ENCODE measurements at regions not wholly inside any gene's neighbourhood (a gene's known extent, or its start where the extent isn't known, plus 50 kb on each side); places are given as distances from the start of the nearest gene placed in this dataset.

- Histone ChIP-seq H3F3A (replicated peaks; ENCODE audit: insufficient read depth) (no peaks in the 10 kb centered on the region), H3K36me3 (replicated peaks in 1 of 2; ENCODE audit: control insufficient read depth in 1 of 2, insufficient read depth in 2 of 2, low read length in 1 of 2) (no peaks in the 10 kb centered on the region), H3K9me3 (no peaks in the 10 kb centered on the region), H3K4me3 (ENCODE audit: low read depth in 2 of 2, low read length in 1 of 2) (no peak overlapping the region), H3K27me3 (ENCODE audit: insufficient read depth) (no peaks in the 10 kb centered on the region), H3K4me1 (ENCODE audit: control insufficient read depth in 1 of 2, insufficient read depth in 2 of 2, low read depth in 1 of 2, low read length in 1 of 2) (no peaks in the 10 kb centered on the region), H3K79me2 (ENCODE audit: insufficient read depth) (no peaks in the 10 kb centered on the region), H3K4me2 (no peak overlapping the region), H3K9me2 (no peaks in the 10 kb centered on the region), H2AFZ (ENCODE audit: low read depth) (no peak overlapping the region), H4K20me1 (ENCODE audit: insufficient read depth) (no peaks in the 10 kb centered on the region), H3K9ac (no peak overlapping the region), H3K27ac (ENCODE audit: low read depth in 2 of 2, low read length in 1 of 2) (no peak overlapping the region)
- POLR2A ChIA-PET = no interaction called here
- no peak for DNase-seq
- 13% methylated on average over 2 of the region's 2 CpGs for whole genome bisulfite sequencing (ENCODE audit: low lambda C conversion rate)
- TF ChIP-seq GABPA (IDR thresholded peaks at IDR 0.05; ENCODE audit: low read depth) (no peak), POLR2AphosphoS5 (IDR thresholded peaks at IDR 0.05; ENCODE audit: low read depth, low read length) (no peak), RFX5 (IDR thresholded peaks at IDR 0.05; ENCODE audit: low read length) (no peak), CTCF (IDR thresholded peaks at IDR 0.05) (no peak), CHD2 (IDR thresholded peaks at IDR 0.05; ENCODE audit: low read length, partially characterized antibody) (no peak), MAX (IDR thresholded peaks at IDR 0.05; ENCODE audit: low read depth) (no peak), FOXM1 (IDR thresholded peaks at IDR 0.05; ENCODE audit: low read depth) (no peak), NRF1 (IDR thresholded peaks at IDR 0.05; ENCODE audit: low read depth, low read length) (no peak), USF2 (IDR thresholded peaks at IDR 0.05; ENCODE audit: borderline replicate concordance, low read depth, low read length) (no peak)
- CTCF ChIA-PET = no interaction called here
Observed at GRCh38 chr13:22152751-22153150, 481.9 kb downstream of the FGF9 start.

- WGBS (ENCODE audit: low lambda C conversion rate) = 29% methylated on average over 3 of the region's 3 CpGs
Observed at GRCh38 chr13:22154041-22154440, 483.2 kb downstream of the FGF9 start.

More at GRCh38 chr13:22154041-22154440, 483.2 kb downstream of the FGF9 start:
- no peak for DNase-seq
- Histone ChIP-seq H3K79me2 (ENCODE audit: insufficient read depth) (no peaks in the 10 kb centered on the region), H3K4me3 (ENCODE audit: low read depth in 2 of 2, low read length in 1 of 2) (no peak overlapping the region), H3K27me3 (ENCODE audit: insufficient read depth) (no peaks in the 10 kb centered on the region), H3K27ac (ENCODE audit: low read depth in 2 of 2, low read length in 1 of 2) (no peak overlapping the region), H3K9ac (no peak overlapping the region), H3K4me1 (ENCODE audit: control insufficient read depth in 1 of 2, insufficient read depth in 2 of 2, low read depth in 1 of 2, low read length in 1 of 2) (no peaks in the 10 kb centered on the region), H3K9me2 (no peaks in the 10 kb centered on the region), H3K9me3 (no peaks in the 10 kb centered on the region), H4K20me1 (ENCODE audit: insufficient read depth) (no peaks in the 10 kb centered on the region), H3K4me2 (no peak overlapping the region), H3F3A (replicated peaks; ENCODE audit: insufficient read depth) (no peaks in the 10 kb centered on the region), H2AFZ (ENCODE audit: low read depth) (no peak overlapping the region), H3K36me3 (replicated peaks in 1 of 2; ENCODE audit: control insufficient read depth in 1 of 2, insufficient read depth in 2 of 2, low read length in 1 of 2) (no peaks in the 10 kb centered on the region)
- ChIA-PET CTCF (no interaction called here), POLR2A (no interaction called here)
- no peak for TF ChIP-seq CTCF (IDR thresholded peaks at IDR 0.05)
- no peak for TF ChIP-seq MAX (IDR thresholded peaks at IDR 0.05; ENCODE audit: low read depth)

Data from SK-N-SH (cell line).